ENCODE measurements at regions not wholly inside any gene's neighbourhood (a gene's known extent, or its start where the extent isn't known, plus 50 kb on each side); places are given as distances from the start of the nearest gene placed in this dataset.
"Not testable (repeated sequence)": the region's sequence is repeated elsewhere in the genome, so short reads cannot be mapped to it uniquely, and the experiment has no call there.

DNA sequence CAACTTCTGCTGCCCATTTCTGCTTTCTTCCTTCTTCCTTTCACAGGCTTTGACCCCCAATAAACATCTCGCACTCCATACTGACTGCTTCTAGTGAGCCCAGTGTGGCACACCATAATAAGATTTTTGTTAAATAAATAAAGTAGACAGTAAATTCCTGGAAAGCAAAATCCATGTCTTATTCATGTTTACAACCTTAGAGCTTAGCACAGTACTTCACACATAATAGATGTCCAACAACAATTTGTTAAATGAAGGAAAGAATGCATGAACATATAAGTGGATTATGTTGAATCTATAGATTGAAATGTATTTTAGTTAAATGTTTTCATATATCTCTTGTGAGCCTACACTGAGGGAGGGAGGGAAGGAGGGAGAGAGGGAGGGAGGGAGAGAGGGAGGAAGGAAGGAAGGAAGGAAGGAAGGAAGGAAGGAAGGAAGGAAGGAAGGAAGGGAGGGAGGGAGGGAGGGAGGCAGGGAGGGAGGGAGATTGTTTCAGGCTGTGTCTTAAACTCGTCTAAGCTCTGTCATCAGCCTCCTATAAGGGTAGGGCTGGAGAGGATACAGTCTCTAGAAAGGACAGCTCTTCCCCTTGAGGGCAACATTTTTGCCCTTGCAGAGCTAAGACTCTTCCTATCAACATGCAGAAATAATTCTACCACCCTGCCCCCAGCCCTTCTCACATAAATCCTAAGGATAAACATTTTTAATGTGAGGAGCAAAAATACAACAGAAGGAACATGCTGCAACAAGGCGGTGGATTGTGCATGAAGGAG, 168.1 kb downstream of the BARX2 start:
- TF ChIP-seq EP300 (IDR thresholded peaks at IDR 0.05) (no peak), POLR2A (IDR thresholded peaks at IDR 0.05; ENCODE audit: low read depth) (no peak), POLR2AphosphoS5 (IDR thresholded peaks at IDR 0.05) (no peak)
- TF ChIP-seq, protein P1, sequence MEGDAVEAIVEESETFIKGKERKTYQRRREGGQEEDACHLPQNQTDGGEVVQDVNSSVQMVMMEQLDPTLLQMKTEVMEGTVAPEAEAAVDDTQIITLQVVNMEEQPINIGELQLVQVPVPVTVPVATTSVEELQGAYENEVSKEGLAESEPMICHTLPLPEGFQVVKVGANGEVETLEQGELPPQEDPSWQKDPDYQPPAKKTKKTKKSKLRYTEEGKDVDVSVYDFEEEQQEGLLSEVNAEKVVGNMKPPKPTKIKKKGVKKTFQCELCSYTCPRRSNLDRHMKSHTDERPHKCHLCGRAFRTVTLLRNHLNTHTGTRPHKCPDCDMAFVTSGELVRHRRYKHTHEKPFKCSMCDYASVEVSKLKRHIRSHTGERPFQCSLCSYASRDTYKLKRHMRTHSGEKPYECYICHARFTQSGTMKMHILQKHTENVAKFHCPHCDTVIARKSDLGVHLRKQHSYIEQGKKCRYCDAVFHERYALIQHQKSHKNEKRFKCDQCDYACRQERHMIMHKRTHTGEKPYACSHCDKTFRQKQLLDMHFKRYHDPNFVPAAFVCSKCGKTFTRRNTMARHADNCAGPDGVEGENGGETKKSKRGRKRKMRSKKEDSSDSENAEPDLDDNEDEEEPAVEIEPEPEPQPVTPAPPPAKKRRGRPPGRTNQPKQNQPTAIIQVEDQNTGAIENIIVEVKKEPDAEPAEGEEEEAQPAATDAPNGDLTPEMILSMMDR (IDR thresholded peaks at IDR 0.05) = no peak
- Histone ChIP-seq H3K27ac (replicated peaks in 1 of 4) (no peak overlapping the region), H3K9me3 (peaks cover 0 to 4% (median 0%) of the 10 kb centered on the region in 4 donors), H3K4me3 (no peak overlapping the region), H3K4me1 (no peaks in the 10 kb centered on the region), H3K36me3 (no peaks in the 10 kb centered on the region), H3K27me3 (no peaks in the 10 kb centered on the region)
- intact Hi-C loops (cut with DNase I) = no loop called here
- DNase-seq (ENCODE audit: extremely low spot score) = no peak
- 64% methylated on average over 3 of the region's 3 CpGs for WGBS

DNA sequence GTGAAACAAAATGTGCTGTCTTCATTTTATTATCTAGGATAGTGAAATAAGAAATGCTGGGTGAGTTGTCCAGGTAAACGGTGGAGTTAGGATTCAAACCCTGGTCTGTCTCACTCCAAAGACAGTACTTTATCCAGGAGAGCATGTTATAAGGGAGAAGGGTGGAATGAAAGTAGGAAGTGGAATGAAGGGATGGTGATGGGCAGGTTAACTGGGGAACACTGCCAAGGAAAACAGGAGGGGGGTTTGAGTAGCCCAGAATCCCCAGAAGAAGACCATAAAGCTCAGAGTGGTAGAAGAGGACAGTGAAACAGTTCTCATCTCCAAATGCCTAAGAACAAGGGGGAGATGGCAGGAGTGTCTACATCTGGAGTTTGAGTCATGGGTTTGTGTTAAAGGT, 169.0 kb downstream of the BARX2 start:
- Histone ChIP-seq H3K27ac (replicated peaks in 1 of 4) (no peak overlapping the region), H3K4me3 (no peak overlapping the region), H3K27me3 (no peaks in the 10 kb centered on the region), H3K4me1 (no peaks in the 10 kb centered on the region), H3K9me3 (peaks cover 0 to 3% (median 0%) of the 10 kb centered on the region in 4 donors), H3K36me3 (no peaks in the 10 kb centered on the region)
- 65% methylated on average over 1 of the region's 1 CpG for WGBS
- peak; percentile 80 for DNase-seq (ENCODE audit: extremely low spot score)
- intact Hi-C loops (cut with DNase I) = no loop called here
- no peak for TF ChIP-seq POLR2A (IDR thresholded peaks at IDR 0.05; ENCODE audit: low read depth)
- TF ChIP-seq, protein P1 (IDR thresholded peaks at IDR 0.05) = no peak

DNA sequence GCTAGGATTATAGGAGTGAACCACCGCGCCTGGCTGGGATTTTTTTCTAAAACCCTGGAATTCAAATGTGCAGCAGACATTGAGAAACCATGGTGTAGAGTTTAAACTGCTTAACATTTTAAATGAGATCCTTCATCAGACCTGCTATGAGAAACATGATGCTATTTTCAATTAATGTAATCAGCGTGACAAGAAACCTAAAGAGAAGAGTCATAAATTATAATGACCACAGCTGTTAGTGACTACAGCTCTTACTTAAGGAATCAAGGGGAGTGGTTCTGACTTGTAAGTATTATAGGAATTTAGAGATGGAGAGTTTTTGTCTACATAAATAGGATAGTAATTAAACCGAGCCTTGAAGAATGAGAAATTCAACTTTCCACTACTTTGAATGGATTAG, 170.6 kb downstream of the BARX2 start:
- no peak for TF ChIP-seq POLR2AphosphoS5 (IDR thresholded peaks at IDR 0.05)
- TF ChIP-seq EP300 (IDR thresholded peaks at IDR 0.05) = no peak
- TF ChIP-seq, protein P1 (IDR thresholded peaks at IDR 0.05) = no peak
- TF ChIP-seq POLR2A (IDR thresholded peaks at IDR 0.05; ENCODE audit: low read depth) = no peak
- no peak for DNase-seq (ENCODE audit: extremely low spot score)
- no peak overlapping the region for H3K4me3 ChIP-seq
- 92% methylated on average over 4 of the region's 4 CpGs for WGBS
- H3K9me3 ChIP-seq = no peaks in the 10 kb centered on the region
- no peaks in the 10 kb centered on the region for H3K4me1 ChIP-seq
- H3K36me3 ChIP-seq = no peaks in the 10 kb centered on the region
- no peaks in the 10 kb centered on the region for H3K27me3 ChIP-seq
- no peak overlapping the region for H3K27ac ChIP-seq (replicated peaks in 1 of 4)
- intact Hi-C loops (cut with DNase I) = no loop called here

DNA sequence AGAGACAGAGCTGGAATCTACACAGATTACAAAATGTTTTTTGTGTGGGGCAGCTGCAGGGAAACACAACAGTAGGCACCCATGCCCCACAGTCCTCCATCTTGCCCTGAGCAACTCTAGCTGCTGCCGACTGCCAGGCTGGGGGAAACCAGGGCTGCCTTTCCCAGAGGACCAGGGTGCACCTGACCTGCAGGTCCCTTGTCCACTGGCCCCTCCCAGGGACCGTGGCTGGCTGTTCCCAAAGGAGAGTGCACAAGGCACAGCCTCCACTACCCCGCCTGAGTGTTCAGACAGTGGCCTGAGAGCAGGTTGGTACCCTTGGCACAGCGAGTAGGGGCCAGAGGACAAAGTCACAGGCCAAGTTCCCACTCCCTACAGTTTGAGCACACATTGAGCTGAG, 181.8 kb downstream of the BARX2 start:
- Histone ChIP-seq H3K9me3 (peaks cover 0 to 20% (median 1%) of the 10 kb centered on the region in 4 donors), H3K4me1 (no peaks in the 10 kb centered on the region), H3K27me3 (peaks cover 0 to 12% (median 0%) of the 10 kb centered on the region in 4 donors), H3K36me3 (no peaks in the 10 kb centered on the region), H3K4me3 (no peak overlapping the region), H3K27ac (replicated peaks in 1 of 4) (no peak overlapping the region)
- WGBS = 59% methylated on average over 2 of the region's 4 CpGs
- TF ChIP-seq, protein P1 (IDR thresholded peaks at IDR 0.05) = no peak
- TF ChIP-seq POLR2A (IDR thresholded peaks at IDR 0.05; ENCODE audit: low read depth) (no peak), EP300 (IDR thresholded peaks at IDR 0.05) (no peak), POLR2AphosphoS5 (IDR thresholded peaks at IDR 0.05) (no peak)
- intact Hi-C loops (cut with DNase I) = no loop called here
- DNase-seq (ENCODE audit: extremely low spot score) = no peak

DNA sequence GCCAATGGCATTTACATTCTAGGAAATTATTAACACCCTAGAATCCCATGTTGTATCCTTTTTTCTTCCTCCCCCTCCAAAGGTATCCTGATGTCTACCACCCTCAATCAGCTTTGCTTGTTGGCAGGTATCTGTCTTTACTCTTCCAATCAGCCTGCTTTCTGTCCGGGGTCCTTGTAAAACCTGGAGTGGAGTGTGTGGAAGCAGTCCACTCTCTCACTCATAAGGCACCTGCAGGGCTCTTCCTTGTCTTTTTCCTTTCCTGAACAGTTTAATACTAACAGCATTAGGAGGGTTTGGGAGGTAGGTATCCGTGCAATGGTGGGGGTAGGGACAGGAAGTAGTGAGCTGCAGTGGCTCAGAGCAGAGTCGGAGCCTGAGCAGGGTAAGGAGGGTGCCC, 193.4 kb downstream of the BARX2 start:
- intact Hi-C loops (cut with DNase I) = no loop called here
- Histone ChIP-seq H3K4me1 (no peaks in the 10 kb centered on the region), H3K36me3 (no peaks in the 10 kb centered on the region), H3K27ac (replicated peaks in 1 of 4) (no peak overlapping the region), H3K9me3 (peaks cover 0 to 18% (median 8%) of the 10 kb centered on the region in 4 donors), H3K4me3 (no peak overlapping the region), H3K27me3 (no peaks in the 10 kb centered on the region)
- 92% methylated on average over 3 of the region's 3 CpGs for WGBS
- TF ChIP-seq POLR2AphosphoS5 (IDR thresholded peaks at IDR 0.05) (no peak), POLR2A (IDR thresholded peaks at IDR 0.05; ENCODE audit: low read depth) (no peak), EP300 (IDR thresholded peaks at IDR 0.05) (no peak)
- TF ChIP-seq, protein P1 (IDR thresholded peaks at IDR 0.05) = no peak
- DNase-seq (ENCODE audit: extremely low spot score) = no peak

DNA sequence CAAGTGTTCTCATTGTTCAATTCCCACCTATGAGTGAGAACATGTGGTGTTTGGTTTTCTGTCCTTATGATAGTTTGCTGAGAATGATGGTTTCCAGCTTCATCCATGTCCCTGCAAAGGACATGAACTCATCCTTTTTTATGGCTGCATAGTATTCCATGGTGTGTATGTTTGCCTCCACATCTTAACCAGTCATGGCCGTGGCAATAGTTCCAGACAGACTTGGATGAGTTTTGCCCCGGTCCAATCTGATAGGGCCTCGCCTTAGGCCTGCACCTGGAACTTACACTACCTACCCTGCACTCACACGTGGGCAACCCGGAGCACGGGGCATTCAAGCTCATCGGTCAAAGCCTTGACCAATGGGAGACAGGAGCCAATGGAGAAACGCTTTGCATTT, 197.0 kb downstream of the BARX2 start:
- H3K4me3 ChIP-seq; H3K27me3 ChIP-seq; H3K27ac ChIP-seq (replicated peaks in 1 of 4); H3K36me3 ChIP-seq; H3K4me1 ChIP-seq; intact Hi-C loops (cut with DNase I): not testable (repeated sequence)
- peaks cover 0 to 29% (median 8%) of the 10 kb centered on the region in 4 donors for H3K9me3 ChIP-seq
- 94% methylated on average over 8 of the region's 8 CpGs for WGBS
- peak; percentile 62 for DNase-seq (ENCODE audit: extremely low spot score)

Measured in esophagus muscularis mucosa (tissue), 4 donors.